ENCODE measurements at regions not wholly inside any gene's neighbourhood (a gene's known extent, or its start where the extent isn't known, plus 50 kb on each side); places are given as distances from the start of the nearest gene placed in this dataset.
"Not testable (repeated sequence)": the region's sequence is repeated elsewhere in the genome, so short reads cannot be mapped to it uniquely, and the experiment has no call there.

GRCh38 chr18:4755848-4756247 is 300.7 kb upstream of the DLGAP1 start:
- Histone ChIP-seq H3K4me3 (ENCODE audit: low read depth, low read length) (no peak overlapping the region), H3K27me3 (ENCODE audit: control insufficient read depth, insufficient read depth, low read length) (no peaks in the 10 kb centered on the region), H3K36me3 (ENCODE audit: control insufficient read depth, insufficient read depth, low read length) (no peaks in the 10 kb centered on the region)
- DNase-seq (ENCODE audit: low read depth) (no peak), FAIRE-seq (no peak)
- TF ChIP-seq, protein P1, sequence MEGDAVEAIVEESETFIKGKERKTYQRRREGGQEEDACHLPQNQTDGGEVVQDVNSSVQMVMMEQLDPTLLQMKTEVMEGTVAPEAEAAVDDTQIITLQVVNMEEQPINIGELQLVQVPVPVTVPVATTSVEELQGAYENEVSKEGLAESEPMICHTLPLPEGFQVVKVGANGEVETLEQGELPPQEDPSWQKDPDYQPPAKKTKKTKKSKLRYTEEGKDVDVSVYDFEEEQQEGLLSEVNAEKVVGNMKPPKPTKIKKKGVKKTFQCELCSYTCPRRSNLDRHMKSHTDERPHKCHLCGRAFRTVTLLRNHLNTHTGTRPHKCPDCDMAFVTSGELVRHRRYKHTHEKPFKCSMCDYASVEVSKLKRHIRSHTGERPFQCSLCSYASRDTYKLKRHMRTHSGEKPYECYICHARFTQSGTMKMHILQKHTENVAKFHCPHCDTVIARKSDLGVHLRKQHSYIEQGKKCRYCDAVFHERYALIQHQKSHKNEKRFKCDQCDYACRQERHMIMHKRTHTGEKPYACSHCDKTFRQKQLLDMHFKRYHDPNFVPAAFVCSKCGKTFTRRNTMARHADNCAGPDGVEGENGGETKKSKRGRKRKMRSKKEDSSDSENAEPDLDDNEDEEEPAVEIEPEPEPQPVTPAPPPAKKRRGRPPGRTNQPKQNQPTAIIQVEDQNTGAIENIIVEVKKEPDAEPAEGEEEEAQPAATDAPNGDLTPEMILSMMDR (IDR thresholded peaks at IDR 0.05; ENCODE audit: insufficient read depth, low read length, severe bottlenecking), result no peak

GRCh38 chr18:4753151-4753550 is 298.0 kb upstream of the DLGAP1 start:
- not testable (repeated sequence) for DNase-seq (ENCODE audit: low read depth); H3K4me3 ChIP-seq (ENCODE audit: low read depth, low read length); H3K36me3 ChIP-seq (ENCODE audit: control insufficient read depth, insufficient read depth, low read length); FAIRE-seq; H3K27me3 ChIP-seq (ENCODE audit: control insufficient read depth, insufficient read depth, low read length)

- DNase-seq (ENCODE audit: low read depth), result no peak
- Histone ChIP-seq H3K4me3 (ENCODE audit: low read depth, low read length) (no peak overlapping the region), H3K36me3 (ENCODE audit: control insufficient read depth, insufficient read depth, low read length) (no peaks in the 10 kb centered on the region), H3K27me3 (ENCODE audit: control insufficient read depth, insufficient read depth, low read length) (no peaks in the 10 kb centered on the region)
- FAIRE-seq, result no peak
- TF ChIP-seq, protein P1 (IDR thresholded peaks at IDR 0.05; ENCODE audit: insufficient read depth, low read length, severe bottlenecking), result no peak
Measured at GRCh38 chr18:4751523-4751922, 296.4 kb upstream of the DLGAP1 start.

DNA sequence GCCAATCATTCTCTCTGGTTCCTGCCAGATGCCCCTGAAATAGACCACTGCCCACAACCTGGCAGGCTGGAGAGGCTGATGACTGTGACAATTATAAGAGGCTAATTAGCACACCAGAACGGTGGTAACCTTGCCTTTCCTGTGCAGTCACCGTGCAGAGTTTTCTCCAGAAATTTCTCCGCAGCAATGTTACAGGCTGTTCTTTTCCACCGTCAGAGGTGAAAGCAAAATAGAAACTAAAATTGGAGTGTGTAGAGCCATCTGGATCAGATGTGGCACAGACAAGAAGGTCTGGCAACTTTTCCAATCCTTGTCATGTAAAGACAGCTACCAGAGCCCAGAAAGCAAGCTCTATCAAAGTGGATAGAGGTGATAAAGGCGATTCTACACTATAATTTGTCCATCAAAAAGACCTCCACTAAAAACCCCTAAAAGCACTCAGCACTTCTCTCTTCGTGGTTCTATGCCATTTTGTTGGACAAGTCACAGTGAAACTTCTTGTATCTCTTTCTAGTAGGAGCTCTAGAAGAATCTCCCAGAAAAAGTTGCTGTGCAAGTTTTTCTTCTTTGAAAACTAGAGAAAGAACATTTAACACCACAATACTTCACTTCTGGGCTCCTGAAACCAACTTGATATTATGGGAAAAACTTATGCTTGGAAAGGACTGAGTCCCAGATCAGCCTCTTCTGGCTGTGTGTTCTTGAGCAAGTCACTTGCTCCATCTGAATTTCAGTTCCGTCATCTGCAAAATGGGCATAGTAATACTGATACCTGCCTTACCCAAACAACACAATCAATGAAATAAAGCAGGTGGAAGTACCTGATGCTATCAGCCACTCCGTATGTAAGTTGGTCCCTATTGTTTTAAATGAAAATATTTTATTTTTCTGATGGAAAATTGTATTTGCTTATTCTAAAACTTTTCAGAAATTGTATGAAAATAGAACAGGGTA is 295.6 kb upstream of the DLGAP1 start:
- DNase-seq (ENCODE audit: low read depth), result no peak
- H3K4me3 ChIP-seq (ENCODE audit: low read depth, low read length), result no peak overlapping the region
- TF ChIP-seq, protein P1 (IDR thresholded peaks at IDR 0.05; ENCODE audit: insufficient read depth, low read length, severe bottlenecking), result no peak
- FAIRE-seq, result no peak
- H3K36me3 ChIP-seq (ENCODE audit: control insufficient read depth, insufficient read depth, low read length), result no peaks in the 10 kb centered on the region
- no peaks in the 10 kb centered on the region for H3K27me3 ChIP-seq (ENCODE audit: control insufficient read depth, insufficient read depth, low read length)

DNA sequence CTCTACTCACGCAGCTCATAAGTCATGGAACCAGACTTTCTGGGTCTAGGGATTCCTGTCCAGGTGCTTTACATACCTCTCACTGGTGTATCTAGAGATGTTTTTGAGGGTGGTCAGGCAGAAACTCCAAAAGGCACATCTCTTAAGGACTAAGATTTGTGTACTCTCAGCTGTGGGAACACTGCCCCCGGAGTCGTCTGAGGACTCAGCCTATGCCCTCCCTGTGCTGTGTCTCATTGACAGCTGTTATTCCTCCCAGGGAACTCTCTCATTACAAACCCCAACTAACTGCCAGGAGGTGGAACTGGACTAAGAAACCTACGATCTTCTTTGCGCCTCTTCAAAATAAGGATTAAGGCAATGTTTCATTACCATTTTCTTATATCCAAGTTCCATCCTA is 293.9 kb upstream of the DLGAP1 start:
- no peaks in the 10 kb centered on the region for H3K27me3 ChIP-seq (ENCODE audit: control insufficient read depth, insufficient read depth, low read length)
- DNase-seq (ENCODE audit: low read depth), result no peak
- TF ChIP-seq, protein P1 (IDR thresholded peaks at IDR 0.05; ENCODE audit: insufficient read depth, low read length, severe bottlenecking), result no peak
- H3K4me3 ChIP-seq (ENCODE audit: low read depth, low read length), result no peak overlapping the region
- no peak for FAIRE-seq
- no peaks in the 10 kb centered on the region for H3K36me3 ChIP-seq (ENCODE audit: control insufficient read depth, insufficient read depth, low read length)

DNA sequence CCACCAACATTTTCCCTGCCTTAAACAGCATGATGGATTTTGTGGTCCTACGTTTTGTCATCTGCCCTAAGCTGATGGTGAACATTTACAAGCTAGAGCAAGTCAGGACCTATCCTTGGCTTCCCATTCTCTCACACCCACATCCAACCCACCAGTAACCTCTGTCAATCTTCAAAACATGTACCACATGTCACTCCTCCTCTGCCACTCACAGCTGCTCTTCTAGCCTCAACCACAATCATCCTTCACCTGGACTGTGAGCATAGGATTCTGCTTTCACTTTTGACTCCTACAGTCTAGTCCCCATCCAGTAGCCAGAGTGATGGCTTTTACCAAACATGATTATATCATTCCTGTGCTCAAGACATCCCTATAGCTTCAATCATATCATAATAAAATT is 279.8 kb upstream of the DLGAP1 start:
- DNase-seq (ENCODE audit: low read depth) (no peak), FAIRE-seq (no peak)
- no peaks in the 10 kb centered on the region for H3K27me3 ChIP-seq (ENCODE audit: control insufficient read depth, insufficient read depth, low read length)
- TF ChIP-seq, protein P1 (IDR thresholded peaks at IDR 0.05; ENCODE audit: insufficient read depth, low read length, severe bottlenecking), result no peak
- H3K4me3 ChIP-seq (ENCODE audit: low read depth, low read length), result no peak overlapping the region
- H3K36me3 ChIP-seq (ENCODE audit: control insufficient read depth, insufficient read depth, low read length), result no peaks in the 10 kb centered on the region
